Glutamatergic neuron (in vitro differentiated cells): ENCODE measurements at regions not wholly inside any gene's neighbourhood (a gene's known extent, or its start where the extent isn't known, plus 50 kb on each side); places are given as distances from the start of the nearest gene placed in this dataset.

Source experiments
- DNase-seq: peaks from one replicate; pipeline ENCODE4 v3.0.0; 2022
- H3K27ac Mint-ChIP-seq: one replicate; pipeline ENCODE4 v1.8.0; 2020; ENCODE audit warnings: mild to moderate bottlenecking, mixed read lengths, inconsistent platforms; ENCODE audit not compliant: unreplicated experiment
- H3K27me3 Mint-ChIP-seq: one replicate; pipeline ENCODE4 v1.8.0; 2020; ENCODE audit warnings: mild to moderate bottlenecking, moderate library complexity, mixed read lengths, inconsistent platforms; ENCODE audit not compliant: unreplicated experiment
- H3K36me3 Mint-ChIP-seq: one replicate; pipeline ENCODE4 v1.8.0; 2020; ENCODE audit warnings: mild to moderate bottlenecking, mixed read lengths, inconsistent platforms; ENCODE audit not compliant: unreplicated experiment
- H3K4me1 Mint-ChIP-seq: one replicate; pipeline ENCODE4 v1.8.0; 2020; ENCODE audit warnings: mild to moderate bottlenecking, low read depth, mixed read lengths, inconsistent platforms; ENCODE audit not compliant: unreplicated experiment
- H3K4me3 Mint-ChIP-seq: one replicate; pipeline ENCODE4 v1.8.0; 2020; ENCODE audit warnings: mild to moderate bottlenecking, mixed read lengths, inconsistent platforms; ENCODE audit not compliant: unreplicated experiment
- H3K9me3 Mint-ChIP-seq: one replicate; pipeline ENCODE4 v1.8.0; 2020; ENCODE audit warnings: mild to moderate bottlenecking, moderate library complexity, mixed read lengths, inconsistent platforms; ENCODE audit not compliant: unreplicated experiment
- CTCF ChIP-seq: fragments of 200-600 bp; sonication (generic); IDR thresholded peaks from one replicate; pipeline ENCODE4 v1.5.0; 2021; ENCODE audit not compliant: partially characterized antibody, unreplicated experiment

- no peaks in the 10 kb centered on the region for H3K4me1 Mint-ChIP-seq
- no peak overlapping the region for H3K27ac Mint-ChIP-seq
- H3K4me3 Mint-ChIP-seq, result no peak overlapping the region
- no peak for DNase-seq
- H3K36me3 Mint-ChIP-seq, result no peaks in the 10 kb centered on the region
- TF ChIP-seq CTCF, result no peak
- H3K9me3 Mint-ChIP-seq, result no peaks in the 10 kb centered on the region
- no peaks in the 10 kb centered on the region for H3K27me3 Mint-ChIP-seq
Measured at GRCh38 chr14:95409477-95410272, 90.0 kb upstream of the CLMN start.

- H3K27ac Mint-ChIP-seq, result no peak overlapping the region
- no peaks in the 10 kb centered on the region for H3K4me1 Mint-ChIP-seq
- no peak for TF ChIP-seq CTCF
- no peaks in the 10 kb centered on the region for H3K9me3 Mint-ChIP-seq
- H3K4me3 Mint-ChIP-seq, result no peak overlapping the region
- DNase-seq, result no peak
- no peaks in the 10 kb centered on the region for H3K36me3 Mint-ChIP-seq
- H3K27me3 Mint-ChIP-seq, result no peaks in the 10 kb centered on the region
Measured at GRCh38 chr14:95408731-95409476, 89.2 kb upstream of the CLMN start.

GRCh38 chr14:95407354-95407753 lies 87.6 kb upstream of the CLMN start:
- Mint-ChIP-seq H3K4me3 (no peak overlapping the region), H3K9me3 (no peaks in the 10 kb centered on the region), H3K27ac (no peak overlapping the region), H3K36me3 (no peaks in the 10 kb centered on the region), H3K27me3 (no peaks in the 10 kb centered on the region), H3K4me1 (no peaks in the 10 kb centered on the region)
- DNase-seq, result no peak
- no peak for TF ChIP-seq CTCF

GRCh38 chr14:95406756-95407277 lies 87.1 kb upstream of the CLMN start:
- no peak for TF ChIP-seq CTCF
- Mint-ChIP-seq H3K36me3 (no peaks in the 10 kb centered on the region), H3K4me1 (no peaks in the 10 kb centered on the region), H3K27ac (no peak overlapping the region), H3K4me3 (no peak overlapping the region), H3K9me3 (no peaks in the 10 kb centered on the region), H3K27me3 (no peaks in the 10 kb centered on the region)
- DNase-seq, result no peak

- Mint-ChIP-seq H3K27me3 (no peaks in the 10 kb centered on the region), H3K9me3 (no peaks in the 10 kb centered on the region), H3K36me3 (no peaks in the 10 kb centered on the region), H3K4me3 (no peak overlapping the region), H3K4me1 (no peaks in the 10 kb centered on the region), H3K27ac (no peak overlapping the region)
- TF ChIP-seq CTCF, result no peak
- DNase-seq, result no peak
Measured at GRCh38 chr14:95404583-95404982, 84.9 kb upstream of the CLMN start.
